K562 (cell line): ENCODE measurements at regions not wholly inside any gene's neighbourhood (a gene's known extent, or its start where the extent isn't known, plus 50 kb on each side); places are given as distances from the start of the nearest gene placed in this dataset.

Experiments used
- ATAC-seq: fragments of 200-7000 bp; cut with Tn5 transposase; 3 replicates; pipeline ENCODE4 v1.9.1; 2020; ENCODE audit warnings: moderate library complexity
- BruUV-seq: library from RNA; stranded (reverse); fragments of 400-500 nt; replicated peaks from 2 replicates; lab custom pipeline; 2021; lab: Mats Ljungman, UMichigan
- CTCF ChIA-PET: fragments of 300-600 bp; formaldehyde crosslinking; extraction: SDS; loops from one replicate; lab custom pipeline; 2021; ENCODE audit warnings: low intra/inter-chr PET ratio; lab: Yijun Ruan, JAX
- POLR2A ChIA-PET: fragments of 300-600, 350-650 bp; sonication (Branson Sonifier 250); formaldehyde crosslinking; extraction: SDS; loops from one replicate; lab custom pipeline; 2021; ENCODE audit warnings: antibody characterized with exemption, inconsistent platforms; lab: Yijun Ruan, JAX
- DNase-seq, 4 experiments: peaks; one replicate each; pipeline versions ENCODE4 v3.0.0 to v3.0.0-alpha.2; 2011 to 2018; ENCODE audit warnings: low spot score in 3 of 4, mixed read lengths in 3 of 4; ENCODE audit errors: extremely low read depth in 1 of 4
- FAIRE-seq: peaks from 2 replicates; lab custom pipeline; 2011; peaks lifted over from hg19 to GRCh38; lab: Jason Lieb, UNC
- H2AFZ ChIP-seq: 2 replicates; pipeline ENCODE4 v1.6.0; 2011; ENCODE audit warnings: low read depth, low read length, control low read depth, inconsistent platforms
- H3K27ac ChIP-seq: fragments of 200-600 bp; 3 replicates; pipeline ENCODE4 v1.8.0; 2011; ENCODE audit warnings: low read depth, mild to moderate bottlenecking, control low read depth, inconsistent platforms, low read length, moderate library complexity, mixed read lengths; ENCODE audit errors: extremely low read depth
- H3K27me3 ChIP-seq, 2 experiments: fragments of 300-600 bp in 1 of 2; 2 replicates in 1 of 2; 3 replicates in 1 of 2; pipeline versions ENCODE4 v1.6.0 to v1.8.0; 2011; ENCODE audit warnings: inconsistent platforms in 2 of 2, low read length in 2 of 2, mild to moderate bottlenecking in 1 of 2, mixed read lengths in 1 of 2, moderate library complexity in 1 of 2; ENCODE audit not compliant: control insufficient read depth in 2 of 2, insufficient read depth in 2 of 2
- H3K36me3 ChIP-seq: fragments of 300-600 bp; 3 replicates; pipeline ENCODE4 v1.8.0; 2011; ENCODE audit warnings: mild to moderate bottlenecking, low read length, inconsistent platforms; ENCODE audit not compliant: control insufficient read depth, insufficient read depth
- H3K4me1 ChIP-seq, 2 experiments: fragments of 200-600 bp in 1 of 2; replicated peaks in 1 of 2; 2 replicates in 1 of 2; 3 replicates in 1 of 2; pipeline versions ENCODE4 v1.5.1 to v1.8.0; 2011; ENCODE audit warnings: inconsistent platforms in 2 of 2, low read length in 2 of 2, mild to moderate bottlenecking in 1 of 2, mixed read lengths in 1 of 2, moderate library complexity in 1 of 2; ENCODE audit not compliant: control insufficient read depth in 2 of 2, insufficient read depth in 2 of 2
- H3K4me2 ChIP-seq: 2 replicates; pipeline ENCODE4 v1.6.1; 2011; ENCODE audit warnings: low read length, control low read depth, inconsistent platforms, mixed read lengths; ENCODE audit not compliant: insufficient read depth
- H3K4me3 ChIP-seq: fragments of 200-600 bp; sonication (generic), shearing (Covaris generic); 2 replicates; pipeline ENCODE4 v1.5.1; 2016; ENCODE audit warnings: control low read depth, inconsistent platforms
- H3K79me2 ChIP-seq: fragments of 200-600 bp; 3 replicates; pipeline ENCODE4 v1.8.0; 2011; ENCODE audit warnings: low read length, inconsistent platforms; ENCODE audit not compliant: control insufficient read depth, insufficient read depth
- H3K9ac ChIP-seq, 2 experiments: 2 replicates each; pipeline versions ENCODE4 v1.6.0 to v1.6.1; 2011; ENCODE audit warnings: low read depth in 2 of 2, low read length in 2 of 2, control low read depth in 1 of 2, inconsistent platforms in 1 of 2, mild to moderate bottlenecking in 1 of 2, mixed read lengths in 1 of 2; ENCODE audit not compliant: insufficient read depth in 1 of 2
- H3K9me1 ChIP-seq: one replicate; pipeline ENCODE4 v1.6.0; 2011; ENCODE audit warnings: inconsistent platforms, mild to moderate bottlenecking, low read length, moderate library complexity; ENCODE audit not compliant: control insufficient read depth, insufficient read depth
- H3K9me3 ChIP-seq: replicated peaks from 2 replicates; pipeline ENCODE4 v1.5.1; 2011; ENCODE audit warnings: low read depth, low read length, inconsistent platforms; ENCODE audit not compliant: control insufficient read depth, insufficient read depth
- H4K20me1 ChIP-seq: replicated peaks from 2 replicates; pipeline ENCODE4 v1.6.1; 2011; ENCODE audit warnings: low read length, inconsistent platforms, mixed read lengths; ENCODE audit not compliant: control insufficient read depth, insufficient read depth
- ATF4 ChIP-seq: fragments of 450-650 bp; formaldehyde crosslinking; IDR thresholded peaks from 2 replicates; pipeline ENCODE4 v1.4.0; 2022; ENCODE audit warnings: mild to moderate bottlenecking, moderate library complexity
- ELF1 ChIP-seq: fragments of 200-800 bp; sonication (Bioruptor generic); IDR thresholded peaks from 2 replicates; pipeline ENCODE4 v1.6.1; 2016; ENCODE audit warnings: missing genetic modification characterization, missing compliant biosample characterization
- FIP1L1 ChIP-seq: fragments of 200-400 bp; formaldehyde crosslinking; IDR thresholded peaks from 2 replicates; pipeline ENCODE4 v1.6.1; 2018; ENCODE audit warnings: mild to moderate bottlenecking, low read depth, low read length; ENCODE audit not compliant: poor library complexity, severe bottlenecking
- HDAC8 ChIP-seq: fragments of 450-650 bp; IDR thresholded peaks from 2 replicates; pipeline ENCODE4 v1.6.1; 2016; ENCODE audit warnings: mild to moderate bottlenecking, missing genetic modification characterization, moderate library complexity, missing compliant biosample characterization
- HNRNPLL ChIP-seq: fragments of 200-400 bp; formaldehyde crosslinking; IDR thresholded peaks from 2 replicates; pipeline ENCODE4 v1.6.1; 2017; ENCODE audit warnings: low read length, low read depth, mild to moderate bottlenecking; ENCODE audit not compliant: poor library complexity, severe bottlenecking
- L3MBTL2 ChIP-seq: fragments of 450-650 bp; IDR thresholded peaks from 2 replicates; pipeline ENCODE4 v1.6.1; 2016; ENCODE audit warnings: mild to moderate bottlenecking, moderate library complexity
- POLR2AphosphoS2 ChIP-seq: IDR thresholded peaks from 2 replicates; pipeline ENCODE4 v1.6.1; 2012; ENCODE audit warnings: low read length, improper control_type of control experiment
- STAT5A ChIP-seq: IDR thresholded peaks from 2 replicates; pipeline ENCODE4 v1.6.1; 2012; ENCODE audit warnings: low read length, inconsistent platforms, borderline replicate concordance
- TAF9B ChIP-seq: fragments of 450-650 bp; IDR thresholded peaks from 2 replicates; pipeline ENCODE4 v1.6.1; 2018; ENCODE audit warnings: mild to moderate bottlenecking; ENCODE audit not compliant: partially characterized antibody
- ZFP91 ChIP-seq: sonication (generic); formaldehyde crosslinking; IDR thresholded peaks from 2 replicates; pipeline ENCODE4 v1.8.0; 2022; ENCODE audit warnings: mild to moderate bottlenecking, missing genetic modification reagents
- ZNF316 ChIP-seq: fragments of 450-650 bp; IDR thresholded peaks from 2 replicates; pipeline ENCODE4 v1.6.1; 2016
- ZNF408 ChIP-seq: fragments of 250-450 bp; sonication (Bioruptor Pico); IDR thresholded peaks from 2 replicates; pipeline ENCODE4 v1.4.0; 2020; ENCODE audit warnings: low read depth, mild to moderate bottlenecking, moderate library complexity
- ZNF436 ChIP-seq: fragments of 250-450, 450-650 bp; sonication (Bioruptor Pico); formaldehyde crosslinking; IDR thresholded peaks from 2 replicates; pipeline ENCODE4 v1.7.0; 2020; ENCODE audit warnings: mild to moderate bottlenecking
- ZNF717 ChIP-seq: fragments of 250-450 bp; sonication (Bioruptor Pico); IDR thresholded peaks from 2 replicates; pipeline ENCODE4 v1.5.0; 2021
- WGBS: fragments of 100-300 bp; shearing (Covaris generic); methylation state at CpG from one replicate; pipeline ENCODE4 v1.1.6; 2016; ENCODE audit warnings: low coverage, mixed read lengths; ENCODE audit not compliant: insufficient coverage; ENCODE audit errors: missing lambda C conversion rate; 5-methylcytosine and 5-hydroxymethylcytosine counted together
- in situ Hi-C: fragments of 300-500 bp; cut with MboI; formaldehyde crosslinking; loops from 4 replicates; pipeline ENCODE4 v1.15.0; 2018; ENCODE audit warnings: inconsistent platforms, mixed read lengths
- intact Hi-C: fragments of 100-400 bp; cut with micrococcal nuclease; formaldehyde crosslinking; loops from 2 replicates; pipeline ENCODE4 v1.14.2; 2022
- TF ChIP-seq, protein P1 (sequence below), 2 experiments: IDR thresholded peaks; 2 replicates each; pipeline ENCODE4 v1.6.1; 2011; ENCODE audit warnings: borderline replicate concordance in 1 of 2, control low read depth in 1 of 2, low read depth in 1 of 2, low read length in 1 of 2, mild to moderate bottlenecking in 1 of 2, mixed read lengths in 1 of 2, moderate library complexity in 1 of 2; ENCODE audit not compliant: insufficient read depth in 1 of 2, insufficient read length in 1 of 2, poor library complexity in 1 of 2, severe bottlenecking in 1 of 2; ENCODE audit errors: extremely low read depth in 1 of 2
- TF ChIP-seq, protein P2 (sequence below), 3 experiments: IDR thresholded peaks in 2 of 3; conservative IDR thresholded peaks in 1 of 3; 2 replicates each; pipeline ENCODE4 v1.5.1; 2011 to 2012; ENCODE audit warnings: low read length in 3 of 3, mild to moderate bottlenecking in 3 of 3, control low read depth in 2 of 3, improper control_type of control experiment in 1 of 3, inconsistent platforms in 1 of 3, low read depth in 1 of 3, mixed read lengths in 1 of 3, moderate library complexity in 1 of 3; ENCODE audit not compliant: insufficient read depth in 2 of 3

- TF ChIP-seq, protein P1, sequence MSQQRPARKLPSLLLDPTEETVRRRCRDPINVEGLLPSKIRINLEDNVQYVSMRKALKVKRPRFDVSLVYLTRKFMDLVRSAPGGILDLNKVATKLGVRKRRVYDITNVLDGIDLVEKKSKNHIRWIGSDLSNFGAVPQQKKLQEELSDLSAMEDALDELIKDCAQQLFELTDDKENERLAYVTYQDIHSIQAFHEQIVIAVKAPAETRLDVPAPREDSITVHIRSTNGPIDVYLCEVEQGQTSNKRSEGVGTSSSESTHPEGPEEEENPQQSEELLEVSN (IDR thresholded peaks at IDR 0.05; ENCODE audit: borderline replicate concordance in 1 of 2, extremely low read depth in 1 of 2, insufficient read depth in 1 of 2, insufficient read length in 1 of 2, low read depth in 1 of 2, low read length in 1 of 2, poor library complexity in 1 of 2, severe bottlenecking in 1 of 2): no peak
Observed at GRCh38 chr6:170151804-170152123, 139.1 kb downstream of the DLL1 start (continued).

- DNase-seq (no peak), FAIRE-seq (no peak)
- Histone ChIP-seq H4K20me1 (peaks cover 3% of the 10 kb centered on the region; the same call in 1 of the 2 replicates), H3K9me3 (no peaks in the 10 kb centered on the region), H3K9me1 (peaks cover 5% of the 10 kb centered on the region)
- TF ChIP-seq ATF4: no peak
- TF ChIP-seq ZFP91 (CRISPR knock-in tag): no peak
- TF ChIP-seq ZNF316: no peak
- TF ChIP-seq HNRNPLL: no peak
- TF ChIP-seq ZNF436 (CRISPR knock-in tag): no peak
- no peak for TF ChIP-seq HDAC8
- TF ChIP-seq TAF9B: no peak
- no peak for TF ChIP-seq ZNF408
- no peak for TF ChIP-seq STAT5A
- TF ChIP-seq L3MBTL2: no peak
- TF ChIP-seq, protein P2, sequence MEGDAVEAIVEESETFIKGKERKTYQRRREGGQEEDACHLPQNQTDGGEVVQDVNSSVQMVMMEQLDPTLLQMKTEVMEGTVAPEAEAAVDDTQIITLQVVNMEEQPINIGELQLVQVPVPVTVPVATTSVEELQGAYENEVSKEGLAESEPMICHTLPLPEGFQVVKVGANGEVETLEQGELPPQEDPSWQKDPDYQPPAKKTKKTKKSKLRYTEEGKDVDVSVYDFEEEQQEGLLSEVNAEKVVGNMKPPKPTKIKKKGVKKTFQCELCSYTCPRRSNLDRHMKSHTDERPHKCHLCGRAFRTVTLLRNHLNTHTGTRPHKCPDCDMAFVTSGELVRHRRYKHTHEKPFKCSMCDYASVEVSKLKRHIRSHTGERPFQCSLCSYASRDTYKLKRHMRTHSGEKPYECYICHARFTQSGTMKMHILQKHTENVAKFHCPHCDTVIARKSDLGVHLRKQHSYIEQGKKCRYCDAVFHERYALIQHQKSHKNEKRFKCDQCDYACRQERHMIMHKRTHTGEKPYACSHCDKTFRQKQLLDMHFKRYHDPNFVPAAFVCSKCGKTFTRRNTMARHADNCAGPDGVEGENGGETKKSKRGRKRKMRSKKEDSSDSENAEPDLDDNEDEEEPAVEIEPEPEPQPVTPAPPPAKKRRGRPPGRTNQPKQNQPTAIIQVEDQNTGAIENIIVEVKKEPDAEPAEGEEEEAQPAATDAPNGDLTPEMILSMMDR (IDR thresholded peaks at IDR 0.05 in 2 of 3, conservative IDR thresholded peaks at IDR 0.05 in 1 of 3; ENCODE audit: insufficient read depth in 2 of 3, low read depth in 1 of 3, low read length in 3 of 3): no peak
- TF ChIP-seq ZNF717 (CRISPR knock-in tag): no peak
- no peak for TF ChIP-seq ELF1 (tag)
- no peak for TF ChIP-seq FIP1L1
- no peak for TF ChIP-seq POLR2AphosphoS2
- TF ChIP-seq, all 486 proteins: peak for 0
- WGBS: under 1% methylated on average over 11 of the region's 11 CpGs
- Histone ChIP-seq H3K36me3 (no peaks in the 10 kb centered on the region), H3K27me3 (peaks cover 25 to 66% of the 10 kb centered on the region in 2 experiments; a peak in 4 of 5 replicates), H3K4me3 (no peak overlapping the region), H3K4me2 (no peak overlapping the region), H2AFZ (no peak overlapping the region), H3K9ac (no peak overlapping the region), H3K4me1 (peaks cover 0 to 20% of the 10 kb centered on the region in 2 experiments; a peak in 3 of 5 replicates), H3K79me2 (no peaks in the 10 kb centered on the region), H3K27ac (no peak overlapping the region)
- in situ Hi-C loops (no loop called here), intact Hi-C loops (no loop called here)
- ChIA-PET CTCF (no interaction called here), POLR2A (interaction anchor here (0.6 to 0.9 kb wide), 3 partner anchors 13 to 344 kb away, joined by 4 to 5 read pairs (median 4); no protein-coding TSS in a partner anchor)
- BruUV-seq: no TSS peak
- ATAC-seq: no peak
Observed at GRCh38 chr6:170151321-170151771, 139.5 kb downstream of the DLL1 start.
